A549 (cell line): ENCODE measurements at regions not wholly inside any gene's neighbourhood (a gene's known extent, or its start where the extent isn't known, plus 50 kb on each side); places are given as distances from the start of the nearest gene placed in this dataset.

ENCODE experiments used
- CTCF ChIP-seq: fragments of >200 bp; sonication (Bioruptor Twin); formaldehyde crosslinking; IDR thresholded peaks from 3 replicates; pipeline ENCODE4 v1.5.1; 2016
- EHMT2 ChIP-seq: fragments of 200-600 bp; sonication (generic); IDR thresholded peaks from 2 replicates; pipeline ENCODE4 v1.6.1; 2016; ENCODE audit warnings: antibody characterized with exemption, low read depth, mild to moderate bottlenecking, moderate library complexity
- FOSL2 ChIP-seq, 2 experiments: fragments of 450-650 bp in 1 of 2; fragments of >200 bp in 1 of 2; sonication (Bioruptor Twin) in 1 of 2; formaldehyde crosslinking; IDR thresholded peaks; 2 replicates each; pipeline versions ENCODE4 v1.5.0 to v1.6.1; 2016 to 2020; ENCODE audit warnings: mild to moderate bottlenecking in 1 of 2, moderate library complexity in 1 of 2
- JUN ChIP-seq, 2 experiments: fragments of >200 bp; sonication (Bioruptor Twin); formaldehyde crosslinking; IDR thresholded peaks; 2 replicates in 1 of 2; 3 replicates in 1 of 2; pipeline ENCODE4 v1.6.1; 2016 to 2017
- KDM1A ChIP-seq: fragments of 200-600 bp; sonication (generic); IDR thresholded peaks from 2 replicates; pipeline ENCODE4 v1.6.1; 2016; ENCODE audit warnings: low read depth, mild to moderate bottlenecking
- POLR2A ChIP-seq: IDR thresholded peaks from 2 replicates; pipeline ENCODE4 v1.6.1; 2012; ENCODE audit warnings: mild to moderate bottlenecking, low read length
- POLR2AphosphoS2 ChIP-seq: conservative IDR thresholded peaks from 2 replicates; pipeline ENCODE4 v1.6.1; 2012; ENCODE audit warnings: low read length, improper control_type of control experiment, inconsistent platforms
- RAD21 ChIP-seq, 2 experiments: fragments of >200 bp in 1 of 2; sonication (Bioruptor Twin) in 1 of 2; formaldehyde crosslinking in 1 of 2; IDR thresholded peaks in 1 of 2; conservative IDR thresholded peaks in 1 of 2; 2 replicates in 1 of 2; 3 replicates in 1 of 2; pipeline ENCODE4 v1.6.1; 2012 to 2018; ENCODE audit warnings: inconsistent platforms in 1 of 2
- RFX5 ChIP-seq: fragments of 450-650 bp; IDR thresholded peaks from 2 replicates; pipeline ENCODE4 v1.7.1; 2014; ENCODE audit warnings: antibody characterized with exemption, mild to moderate bottlenecking, moderate library complexity

GRCh38 chr5:168104350-168104749 lies 187.1 kb upstream of the WWC1 start:
- TF ChIP-seq CTCF, result no peak
- no peak for TF ChIP-seq FOSL2 (IDR thresholded peaks at IDR 0.05)
- no peak for TF ChIP-seq FOSL2 (CRISPR knock-in tag; IDR thresholded peaks at IDR 0.05)
- no peak for TF ChIP-seq POLR2AphosphoS2
- no peak for TF ChIP-seq POLR2A
- no peak for TF ChIP-seq RFX5
- no peak for TF ChIP-seq EHMT2
- TF ChIP-seq RAD21 (conservative IDR thresholded peaks at IDR 0.05 in 1 of 2, IDR thresholded peaks at IDR 0.05 in 1 of 2), result no peak
- no peak for TF ChIP-seq KDM1A
- no peak for TF ChIP-seq JUN (IDR thresholded peaks at IDR 0.05)
